NCI-H2171 treated with DMSO at 0.1 percent for 48 hours (cell line): ENCODE measurements at regions not wholly inside any gene's neighbourhood (a gene's known extent, or its start where the extent isn't known, plus 50 kb on each side); places are given as distances from the start of the nearest gene placed in this dataset.
"Not testable (repeated sequence)": the region's sequence is repeated elsewhere in the genome, so short reads cannot be mapped to it uniquely, and the experiment has no call there.

Experiments used
- DNase-seq: peaks from one replicate; lab custom pipeline; 2025; lab: John Stamatoyannopoulos, UW

DNA sequence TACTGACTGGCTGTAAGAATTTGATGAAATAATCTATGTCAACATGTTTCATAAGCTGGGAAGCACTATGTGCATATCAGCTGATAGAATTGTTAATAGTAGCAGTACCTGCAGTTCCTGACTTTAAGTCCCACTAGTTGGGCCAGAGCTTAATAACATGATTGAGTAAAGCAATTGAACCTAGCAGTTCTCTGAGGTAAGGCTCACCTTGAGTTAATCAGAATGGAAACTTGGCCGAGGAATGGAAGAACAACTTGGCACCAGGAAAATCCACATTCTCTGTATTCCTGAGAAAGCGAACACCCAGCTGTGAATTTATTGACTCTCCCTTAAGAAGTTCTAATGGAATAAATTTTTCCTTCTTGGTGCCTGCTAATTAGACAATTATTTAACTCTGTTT, 262.6 kb downstream of the IGSF11 start:
- no peak for DNase-seq

- no peak for DNase-seq
These were observed 262.1 kb downstream of the IGSF11 start for GRCh38 chr3:118772547-118773011.

GRCh38 chr3:118775021-118775420, 259.6 kb downstream of the IGSF11 start:
- DNase-seq, result no peak

DNA sequence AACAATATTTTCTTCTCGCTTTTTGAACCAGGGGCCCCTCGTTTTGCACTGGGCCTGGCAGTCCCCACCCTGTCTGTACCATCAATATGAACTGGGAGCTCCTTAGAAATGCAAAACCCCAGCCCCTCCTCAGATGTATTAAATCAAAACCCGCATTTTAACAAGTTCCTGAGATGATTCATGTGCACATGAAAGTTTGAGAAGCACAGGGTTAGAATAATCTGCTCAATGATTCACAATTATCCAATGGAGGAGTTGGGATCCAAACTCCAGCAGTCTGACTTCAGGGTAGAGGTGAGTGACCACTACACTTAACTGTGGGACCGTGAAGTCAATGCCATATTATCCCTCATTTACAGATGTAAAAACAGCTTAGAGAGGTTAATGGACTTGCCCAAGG, 256.4 kb downstream of the IGSF11 start:
- no peak for DNase-seq

GRCh38 chr3:118781232-118781631, 253.4 kb downstream of the IGSF11 start:
- no peak for DNase-seq

DNA sequence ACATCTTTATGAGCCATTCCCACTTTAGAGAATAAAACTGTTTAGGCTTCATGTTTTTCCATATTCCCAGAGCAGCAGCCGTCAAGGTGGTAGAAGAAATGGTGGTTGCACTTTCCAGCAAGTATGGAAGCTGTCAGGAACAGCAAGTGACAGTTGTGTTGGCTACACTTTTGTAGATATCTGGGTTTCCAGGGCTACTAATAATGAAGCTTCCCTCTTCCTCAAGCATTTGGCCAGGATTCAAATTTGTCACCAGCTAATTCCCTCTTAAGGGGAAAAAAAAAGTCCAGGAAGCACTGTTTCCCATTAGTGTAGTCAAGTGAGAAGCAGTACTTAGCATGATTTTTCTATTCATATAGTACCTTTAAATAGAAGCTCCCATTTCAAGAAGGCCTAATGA, 252.8 kb downstream of the IGSF11 start:
- no peak for DNase-seq

DNA sequence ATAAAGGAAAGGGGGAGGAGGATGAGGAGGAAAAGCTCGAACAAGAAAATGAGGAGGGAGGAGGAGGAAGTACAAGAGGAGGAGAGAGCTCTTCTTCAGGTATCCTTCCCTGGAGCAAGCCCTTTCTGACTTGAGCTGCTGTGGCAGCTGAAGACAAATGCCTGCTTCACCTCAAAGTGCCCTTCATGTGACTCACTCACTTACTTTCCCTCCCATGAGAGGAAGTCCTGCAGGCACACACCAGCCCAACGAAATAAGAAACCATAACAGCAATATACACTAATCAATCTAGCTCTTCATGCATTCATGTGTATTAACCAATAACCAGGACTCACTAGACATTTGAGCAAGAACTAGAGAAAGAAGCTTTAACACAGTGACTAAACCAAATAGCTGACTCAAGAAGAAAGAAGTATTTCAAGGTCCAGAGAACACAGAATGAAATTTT, 251.9 kb downstream of the IGSF11 start:
- DNase-seq, result no peak

DNA sequence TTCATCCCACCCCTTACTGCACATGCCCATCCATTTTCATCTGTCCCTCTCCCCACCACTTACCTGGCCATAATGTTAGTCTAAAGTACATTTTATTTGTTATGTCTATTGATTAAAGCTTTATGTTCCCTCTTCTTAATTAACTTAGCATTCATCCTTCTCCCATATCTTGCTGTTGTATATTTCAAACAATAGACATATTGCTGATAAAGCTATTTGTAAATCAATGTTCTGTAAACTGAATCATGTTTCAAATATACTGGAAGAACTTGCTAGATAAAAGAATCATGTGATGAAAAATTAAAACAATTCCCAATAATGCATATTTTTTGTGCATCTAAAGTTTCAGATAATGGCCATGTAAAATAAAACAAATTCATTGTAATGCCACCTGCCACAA, 249.2 kb downstream of the IGSF11 start:
- no peak for DNase-seq

DNA sequence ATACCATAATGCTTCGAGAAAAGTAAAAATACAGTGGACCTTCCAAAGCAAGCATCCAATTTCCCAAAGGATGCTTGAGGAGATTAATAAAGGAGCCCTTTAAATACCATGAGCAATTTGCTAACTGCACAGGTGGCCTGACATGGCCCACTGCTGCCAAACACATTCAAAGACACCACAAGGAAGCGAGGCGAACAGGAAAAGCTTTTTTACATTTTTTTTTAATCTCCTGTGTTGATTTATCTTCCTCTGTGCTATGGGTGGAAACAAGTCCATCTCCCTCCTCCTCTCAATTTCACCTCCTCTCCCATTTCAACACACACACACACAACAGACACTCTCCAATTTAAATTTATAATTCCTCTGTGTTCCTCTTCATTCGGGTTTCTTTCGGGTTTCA, 243.4 kb downstream of the IGSF11 start:
- DNase-seq, result no peak

DNA sequence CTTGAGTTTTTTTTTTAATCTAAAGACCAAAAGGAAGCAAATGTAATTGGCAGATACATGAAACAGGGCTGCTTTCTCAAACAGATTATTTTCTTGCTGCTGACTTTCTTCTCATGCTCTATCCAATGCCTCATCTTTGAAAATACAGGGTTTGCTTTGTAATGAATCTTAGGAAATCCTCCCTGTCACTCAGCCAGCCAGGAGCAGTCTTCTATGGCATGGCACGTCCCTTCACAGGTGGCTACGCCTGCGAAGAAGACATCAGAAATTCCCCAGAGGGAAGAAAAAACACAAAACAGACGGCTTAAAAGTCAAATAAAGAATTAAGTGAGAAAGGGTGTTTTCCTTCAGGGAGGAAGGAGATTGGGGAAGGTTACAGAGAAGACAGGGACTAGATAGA, 242.5 kb downstream of the IGSF11 start:
- no peak for DNase-seq

DNA sequence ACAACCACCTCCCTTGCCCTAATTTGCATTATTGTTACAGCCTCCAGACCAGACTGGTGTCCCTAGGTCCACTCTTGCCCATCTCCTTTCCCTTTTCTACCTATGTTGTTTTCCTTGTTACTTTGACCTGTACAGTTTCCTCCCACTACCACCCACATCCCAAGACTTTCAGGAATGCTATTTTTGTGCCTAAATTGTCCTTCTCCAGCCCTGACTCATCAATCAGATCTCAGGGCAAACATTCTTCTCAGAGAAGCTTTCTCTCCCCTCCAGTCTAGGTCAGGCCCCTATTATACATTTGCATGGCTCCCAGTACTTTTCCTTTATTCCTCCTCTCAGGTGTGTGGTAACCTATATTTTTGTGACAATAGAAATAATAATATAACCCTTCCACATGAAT, 241.5 kb downstream of the IGSF11 start:
- no peak for DNase-seq

GRCh38 chr3:118799303-118799702, 235.3 kb downstream of the IGSF11 start:
- no peak for DNase-seq

DNA sequence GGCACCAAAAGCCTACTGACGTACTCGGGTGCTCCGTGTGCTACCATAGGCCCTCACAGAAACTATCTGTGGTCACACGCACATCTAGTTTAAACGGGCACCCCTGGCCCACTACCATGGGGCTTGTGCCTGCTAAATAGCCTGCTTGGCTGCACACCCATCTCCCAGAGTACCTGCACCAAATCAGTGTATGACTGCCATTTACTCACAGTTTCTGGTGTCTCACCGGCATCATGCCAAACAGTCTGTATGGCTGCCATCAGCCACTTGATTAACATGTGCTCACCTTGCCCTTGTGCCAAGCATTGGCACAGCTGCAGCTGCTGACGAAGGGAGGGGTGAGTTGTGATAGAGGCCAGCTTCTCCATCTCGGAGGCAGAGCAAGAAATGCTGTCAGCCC, 232.7 kb downstream of the IGSF11 start:
- DNase-seq, result peak; percentile 61

- no peak for DNase-seq
These were observed 232.1 kb downstream of the IGSF11 start for GRCh38 chr3:118802325-118803095.

DNA sequence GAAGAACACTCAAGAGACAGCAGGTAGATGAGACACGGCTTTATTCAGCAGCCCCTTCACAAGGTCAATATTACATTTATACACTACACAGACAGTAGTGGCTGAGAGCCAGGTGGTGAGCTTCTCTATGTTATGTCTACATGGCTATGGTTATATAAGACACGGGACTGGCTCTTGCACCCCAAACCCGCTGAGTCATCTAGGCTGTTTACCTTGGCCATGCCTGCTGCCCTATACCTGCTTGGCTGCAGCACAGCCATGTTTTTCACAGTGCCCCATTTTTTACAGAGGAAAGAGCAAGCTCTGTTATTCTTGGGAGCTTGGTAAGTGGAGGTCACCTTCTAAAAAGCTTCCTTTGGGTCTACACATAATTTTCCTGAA, 231.6 kb downstream of the IGSF11 start:
- no peak for DNase-seq

- no peak for DNase-seq
These were observed 229.6 kb downstream of the IGSF11 start for GRCh38 chr3:118805007-118805406.

GRCh38 chr3:118806423-118806822, 228.2 kb downstream of the IGSF11 start:
- no peak for DNase-seq

DNA sequence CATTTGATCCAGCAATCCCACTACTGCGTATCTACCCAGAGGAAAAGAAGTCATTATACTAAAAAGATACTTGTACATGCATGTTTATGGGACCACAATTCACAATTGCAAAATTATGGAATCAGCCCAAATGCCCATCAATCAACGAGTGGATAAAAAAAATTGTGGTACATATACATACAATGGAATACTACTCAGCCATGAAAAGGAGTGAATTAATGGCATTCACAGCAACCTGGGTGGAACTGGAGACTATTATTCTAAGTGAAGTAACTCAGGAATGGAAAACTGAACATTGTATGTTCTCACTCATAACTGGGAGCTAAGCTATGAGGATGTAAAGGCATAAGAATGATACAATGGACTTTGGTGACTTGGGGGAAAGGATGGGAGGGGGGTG, 227.3 kb downstream of the IGSF11 start:
- not testable (repeated sequence) for DNase-seq

DNA sequence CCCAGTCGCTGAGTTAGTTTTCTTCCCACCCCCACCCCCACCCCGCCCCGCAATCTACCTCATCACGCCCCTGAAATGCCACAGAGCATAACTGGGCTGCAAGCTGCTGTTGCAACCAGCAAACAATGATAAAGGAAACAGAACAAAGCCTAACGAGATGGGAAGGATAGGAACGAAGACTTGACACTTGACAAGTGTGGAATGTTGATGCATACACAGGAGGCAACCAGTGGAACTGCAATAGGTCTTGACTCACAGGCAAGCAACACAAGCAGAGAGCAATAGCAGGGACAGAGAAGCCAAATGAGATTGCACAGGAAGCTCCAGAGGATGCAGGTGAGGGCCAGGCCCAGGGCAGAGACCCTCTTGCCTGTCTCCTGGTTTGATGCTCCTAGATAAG, 225.9 kb downstream of the IGSF11 start:
- no peak for DNase-seq

- DNase-seq, result no peak
These were observed 224.7 kb downstream of the IGSF11 start for GRCh38 chr3:118809696-118810498.

DNA sequence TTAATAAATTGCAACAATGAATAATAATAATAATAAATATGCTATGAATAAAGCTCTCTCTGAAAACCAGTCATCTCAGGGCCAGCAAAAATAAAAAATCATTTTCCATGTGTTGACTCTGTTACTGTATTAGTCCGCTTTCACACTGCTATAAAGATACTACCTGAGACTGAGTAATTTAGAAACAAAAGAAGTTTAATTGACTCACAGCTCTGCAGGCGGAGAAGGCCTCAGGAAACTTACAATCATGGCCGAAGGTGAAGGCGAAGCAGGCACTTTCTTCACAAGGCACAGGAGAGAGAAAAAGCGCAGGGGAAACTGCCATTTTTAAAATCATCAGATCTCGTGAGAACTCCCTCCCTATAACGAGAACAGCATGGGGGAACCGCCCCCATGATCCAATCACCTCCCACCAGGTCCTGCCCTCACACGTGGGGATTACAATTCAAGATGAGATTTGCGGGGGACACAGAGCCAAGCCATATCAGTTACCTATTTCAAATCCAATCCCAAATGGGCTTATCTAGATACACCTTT, 224.1 kb downstream of the IGSF11 start:
- DNase-seq, result no peak

- DNase-seq, result no peak
These were observed 223.4 kb downstream of the IGSF11 start for GRCh38 chr3:118811236-118811732.

GRCh38 chr3:118813472-118813871, 221.2 kb downstream of the IGSF11 start:
- DNase-seq, result no peak
